ENCODE measurements at regions not wholly inside any gene's neighbourhood (a gene's known extent, or its start where the extent isn't known, plus 50 kb on each side); places are given as distances from the start of the nearest gene placed in this dataset.

GRCh38 chr6:40753048-40753447, 165.9 kb upstream of the LRFN2 start:
- TF ChIP-seq CTCF (conservative IDR thresholded peaks at IDR 0.05; ENCODE audit: low read depth, low read length) (no peak), EZH2 (IDR thresholded peaks at IDR 0.05; ENCODE audit: borderline replicate concordance, low read depth, low read length, poor library complexity, severe bottlenecking) (no peak)
